ENCODE measurements at regions not wholly inside any gene's neighbourhood (a gene's known extent, or its start where the extent isn't known, plus 50 kb on each side); places are given as distances from the start of the nearest gene placed in this dataset.

- ChIA-PET CTCF (interaction anchor here (0.6 to 4.5 kb wide), 42 partner anchors 9 to 1394 kb away, joined by 3 to 44 read pairs (median 6); no protein-coding TSS in a partner anchor), POLR2A (interaction anchor here (0.6 kb wide), 1 partner anchor 945 kb away, joined by 6 read pairs; no protein-coding TSS in a partner anchor)
- no peak overlapping the region for H3K9ac ChIP-seq (ENCODE audit: low read length)
- ATAC-seq (ENCODE audit: low read depth) (no peak), DNase-seq (peak; percentile 38)
- TF ChIP-seq EZH2 (IDR thresholded peaks at IDR 0.05; ENCODE audit: borderline replicate concordance, insufficient read depth, low read depth, low read length, poor library complexity, severe bottlenecking) = no peak
- TF ChIP-seq, protein P1, sequence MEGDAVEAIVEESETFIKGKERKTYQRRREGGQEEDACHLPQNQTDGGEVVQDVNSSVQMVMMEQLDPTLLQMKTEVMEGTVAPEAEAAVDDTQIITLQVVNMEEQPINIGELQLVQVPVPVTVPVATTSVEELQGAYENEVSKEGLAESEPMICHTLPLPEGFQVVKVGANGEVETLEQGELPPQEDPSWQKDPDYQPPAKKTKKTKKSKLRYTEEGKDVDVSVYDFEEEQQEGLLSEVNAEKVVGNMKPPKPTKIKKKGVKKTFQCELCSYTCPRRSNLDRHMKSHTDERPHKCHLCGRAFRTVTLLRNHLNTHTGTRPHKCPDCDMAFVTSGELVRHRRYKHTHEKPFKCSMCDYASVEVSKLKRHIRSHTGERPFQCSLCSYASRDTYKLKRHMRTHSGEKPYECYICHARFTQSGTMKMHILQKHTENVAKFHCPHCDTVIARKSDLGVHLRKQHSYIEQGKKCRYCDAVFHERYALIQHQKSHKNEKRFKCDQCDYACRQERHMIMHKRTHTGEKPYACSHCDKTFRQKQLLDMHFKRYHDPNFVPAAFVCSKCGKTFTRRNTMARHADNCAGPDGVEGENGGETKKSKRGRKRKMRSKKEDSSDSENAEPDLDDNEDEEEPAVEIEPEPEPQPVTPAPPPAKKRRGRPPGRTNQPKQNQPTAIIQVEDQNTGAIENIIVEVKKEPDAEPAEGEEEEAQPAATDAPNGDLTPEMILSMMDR (IDR thresholded peaks at IDR 0.05) = peak; percentile 80
- no peaks in the 10 kb centered on the region for H3K9me3 Mint-ChIP-seq (ENCODE audit: insufficient read depth)
- 89% methylated on average over 6 of the region's 16 CpGs for WGBS (ENCODE audit: insufficient coverage)
- peaks cover 0 to 4% (median 0%) of the 10 kb centered on the region in 4 experiments for H3K27me3 ChIP-seq (replicated peaks in 1 of 4; ENCODE audit: control extremely low read depth in 1 of 4, control insufficient read depth in 3 of 4, insufficient read depth in 4 of 4, low read length in 3 of 4)
- no peak overlapping the region for H3K27ac Mint-ChIP-seq
- H4K20me1 ChIP-seq (ENCODE audit: control insufficient read depth, insufficient read depth, low read length, poor library complexity, severe bottlenecking) = no peaks in the 10 kb centered on the region
- no peaks in the 10 kb centered on the region for H3K36me3 ChIP-seq (replicated peaks in 1 of 2; ENCODE audit: control extremely low read depth in 1 of 2, control insufficient read depth in 1 of 2, extremely low read depth in 1 of 2, insufficient read depth in 2 of 2, low read length in 1 of 2)
- no peak overlapping the region for H3K27ac ChIP-seq (ENCODE audit: low read length in 2 of 2)
- H3K9me3 ChIP-seq (ENCODE audit: control extremely low read depth in 1 of 3, control insufficient read depth in 2 of 3, insufficient read depth in 1 of 3, low read length in 2 of 3) = no peaks in the 10 kb centered on the region
- no peaks in the 10 kb centered on the region for H3K4me1 ChIP-seq (ENCODE audit: control insufficient read depth in 2 of 2, insufficient read depth in 2 of 2, low read length in 2 of 2)
- no peaks in the 10 kb centered on the region for H3K4me1 Mint-ChIP-seq
- no peak overlapping the region for H2AFZ ChIP-seq (ENCODE audit: insufficient read depth, low read depth, low read length, poor library complexity, severe bottlenecking)
- no peak overlapping the region for H3K4me3 Mint-ChIP-seq
- intact Hi-C loops (cut with micrococcal nuclease) = loop anchor here (1.0 kb wide), 1 partner anchor 82 kb away; no protein-coding TSS in a partner anchor
- H3K4me3 ChIP-seq (ENCODE audit: control extremely low read depth in 1 of 5, extremely low read depth in 1 of 5, insufficient read depth in 1 of 5, low read depth in 2 of 5, low read length in 4 of 5) = no peak overlapping the region
- H3K4me2 ChIP-seq (replicated peaks; ENCODE audit: low read depth, low read length, poor library complexity, severe bottlenecking) = no peak overlapping the region
- H3K27me3 Mint-ChIP-seq = peaks cover 23% of the 10 kb centered on the region
- H3K79me2 ChIP-seq (ENCODE audit: control insufficient read depth, insufficient read depth, low read length) = no peaks in the 10 kb centered on the region
These were observed 910.0 kb downstream of the TMEM121 start for GRCh38 chr14:106436310-106436905.

- Mint-ChIP-seq H3K27ac (peak overlapping the region; percentile 33), H3K4me1 (peaks cover 8% of the 10 kb centered on the region), H3K27me3 (peaks cover 33% of the 10 kb centered on the region), H3K4me3 (no peak overlapping the region), H3K9me3 (ENCODE audit: insufficient read depth) (no peaks in the 10 kb centered on the region)
- 2% methylated on average over 5 of the region's 7 CpGs for WGBS (ENCODE audit: insufficient coverage)
- Histone ChIP-seq H3K79me2 (ENCODE audit: control insufficient read depth, insufficient read depth, low read length) (no peaks in the 10 kb centered on the region), H2AFZ (ENCODE audit: insufficient read depth, low read depth, low read length, poor library complexity, severe bottlenecking) (no peak overlapping the region), H3K27ac (ENCODE audit: low read length in 2 of 2) (no peak overlapping the region), H3K4me1 (ENCODE audit: control insufficient read depth in 2 of 2, insufficient read depth in 2 of 2, low read length in 2 of 2) (peaks cover 0 to 3% of the 10 kb centered on the region in 2 donors), H3K4me3 (ENCODE audit: control extremely low read depth in 1 of 5, extremely low read depth in 1 of 5, insufficient read depth in 1 of 5, low read depth in 2 of 5, low read length in 4 of 5) (no peak overlapping the region), H3K9me3 (ENCODE audit: control extremely low read depth in 1 of 3, control insufficient read depth in 2 of 3, insufficient read depth in 1 of 3, low read length in 2 of 3) (no peaks in the 10 kb centered on the region), H3K36me3 (replicated peaks in 1 of 2; ENCODE audit: control extremely low read depth in 1 of 2, control insufficient read depth in 1 of 2, extremely low read depth in 1 of 2, insufficient read depth in 2 of 2, low read length in 1 of 2) (no peaks in the 10 kb centered on the region), H3K9ac (ENCODE audit: low read length) (no peak overlapping the region), H4K20me1 (ENCODE audit: control insufficient read depth, insufficient read depth, low read length, poor library complexity, severe bottlenecking) (no peaks in the 10 kb centered on the region), H3K4me2 (replicated peaks; ENCODE audit: low read depth, low read length, poor library complexity, severe bottlenecking) (peak overlapping the region; percentile 5), H3K27me3 (replicated peaks in 1 of 4; ENCODE audit: control extremely low read depth in 1 of 4, control insufficient read depth in 3 of 4, insufficient read depth in 4 of 4, low read length in 3 of 4) (peaks cover 0 to 5% (median 0%) of the 10 kb centered on the region in 4 experiments)
- ChIA-PET CTCF (interaction anchor here (0.8 to 1.5 kb wide), 4 partner anchors 34 to 121 kb away, joined by 3 to 5 read pairs (median 4); no protein-coding TSS in a partner anchor), POLR2A (no interaction called here)
- peak; percentile 50 for DNase-seq
- peak; percentile 85 for ATAC-seq (ENCODE audit: low read depth)
- intact Hi-C loops (cut with micrococcal nuclease) = no loop called here
- TF ChIP-seq EZH2 (IDR thresholded peaks at IDR 0.05; ENCODE audit: borderline replicate concordance, insufficient read depth, low read depth, low read length, poor library complexity, severe bottlenecking) = no peak
- TF ChIP-seq, protein P1 (IDR thresholded peaks at IDR 0.05) = peak; percentile 68
These were observed 916.5 kb downstream of the TMEM121 start for GRCh38 chr14:106442857-106443256.
